ES-I3 (cell line): ENCODE measurements at regions not wholly inside any gene's neighbourhood (a gene's known extent, or its start where the extent isn't known, plus 50 kb on each side); places are given as distances from the start of the nearest gene placed in this dataset.

Source experiments
- H3K36me3 ChIP-seq: 2 replicates; pipeline ENCODE4 v1.6.1; 2013; ENCODE audit warnings: mild to moderate bottlenecking, low read length, control low read depth, moderate library complexity; ENCODE audit not compliant: insufficient read depth
- H3K4me1 ChIP-seq: 2 replicates; pipeline ENCODE4 v1.6.1; 2013; ENCODE audit warnings: mild to moderate bottlenecking, control low read depth, low read length; ENCODE audit not compliant: insufficient read depth
- H3K9ac ChIP-seq: 2 replicates; pipeline ENCODE4 v1.6.1; 2013; ENCODE audit warnings: low read depth, mild to moderate bottlenecking, low read length, moderate library complexity
- H3K9me3 ChIP-seq: 2 replicates; pipeline ENCODE4 v1.6.1; 2013; ENCODE audit warnings: mild to moderate bottlenecking, low read length, moderate library complexity; ENCODE audit not compliant: control insufficient read depth, insufficient read depth

DNA sequence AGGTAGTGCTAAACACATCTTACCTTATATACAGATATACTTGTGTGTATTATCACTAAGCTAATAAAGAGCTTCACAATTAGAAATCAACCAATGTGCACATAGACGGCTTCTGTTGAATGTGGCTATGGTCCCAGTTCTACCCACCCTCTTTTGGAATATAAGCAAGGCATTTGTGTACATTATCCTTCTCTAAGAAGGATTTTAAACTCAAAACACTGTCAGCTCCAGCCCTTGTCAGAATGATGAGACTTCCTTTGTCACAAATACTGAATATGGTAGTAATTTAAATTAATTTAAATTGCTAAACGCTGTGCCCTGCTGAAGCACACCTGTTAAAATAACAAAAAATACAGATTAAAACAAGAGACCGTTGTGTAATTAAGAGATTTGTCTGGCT, 107.9 kb upstream of the GRAMD2B start:
- Histone ChIP-seq H3K36me3 (no peaks in the 10 kb centered on the region), H3K4me1 (no peaks in the 10 kb centered on the region), H3K9ac (no peak overlapping the region), H3K9me3 (no peaks in the 10 kb centered on the region)

DNA sequence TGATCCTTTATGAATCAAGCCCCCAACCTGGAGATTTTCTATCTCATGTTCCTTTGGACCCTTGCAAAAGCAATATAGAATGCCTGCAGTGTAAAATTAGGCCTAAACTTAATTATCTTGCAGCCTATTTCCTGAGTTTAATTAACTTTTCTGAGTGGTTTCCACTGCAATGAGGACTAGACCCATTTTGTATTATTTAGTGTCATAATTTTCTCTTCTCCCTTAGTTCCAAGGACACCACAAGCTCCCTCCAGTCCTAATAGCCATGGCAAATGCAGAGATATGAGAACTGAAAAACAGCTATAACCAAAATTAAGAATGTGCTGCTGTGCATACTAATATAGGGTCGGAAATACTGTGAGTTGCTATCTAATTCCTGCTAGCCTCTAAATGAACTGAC, 90.9 kb upstream of the GRAMD2B start:
- Histone ChIP-seq H3K9me3 (no peaks in the 10 kb centered on the region), H3K9ac (no peak overlapping the region), H3K4me1 (no peaks in the 10 kb centered on the region), H3K36me3 (no peaks in the 10 kb centered on the region)

DNA sequence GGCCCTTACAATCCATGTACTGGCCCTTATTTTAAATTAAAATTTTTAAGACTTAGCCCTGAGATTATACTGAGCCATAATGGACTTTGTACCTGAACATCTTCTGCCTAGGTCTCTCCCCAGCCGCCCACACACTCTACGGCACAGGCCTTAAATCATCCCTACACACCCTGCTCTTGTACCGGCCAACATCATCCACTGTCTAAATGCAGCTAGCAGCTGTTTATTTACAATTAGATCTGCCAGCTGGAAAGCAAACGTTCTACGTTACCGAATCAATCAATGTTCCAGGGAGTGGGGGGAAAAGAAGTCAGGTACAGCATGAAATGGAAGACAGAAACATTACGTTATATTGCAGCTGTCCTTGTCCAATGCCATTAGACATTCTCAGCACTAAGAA, 88.4 kb upstream of the GRAMD2B start:
- no peaks in the 10 kb centered on the region; the same call in 1 of the 2 replicates for H3K4me1 ChIP-seq
- H3K36me3 ChIP-seq: no peaks in the 10 kb centered on the region
- H3K9me3 ChIP-seq: no peaks in the 10 kb centered on the region
- no peak overlapping the region for H3K9ac ChIP-seq

DNA sequence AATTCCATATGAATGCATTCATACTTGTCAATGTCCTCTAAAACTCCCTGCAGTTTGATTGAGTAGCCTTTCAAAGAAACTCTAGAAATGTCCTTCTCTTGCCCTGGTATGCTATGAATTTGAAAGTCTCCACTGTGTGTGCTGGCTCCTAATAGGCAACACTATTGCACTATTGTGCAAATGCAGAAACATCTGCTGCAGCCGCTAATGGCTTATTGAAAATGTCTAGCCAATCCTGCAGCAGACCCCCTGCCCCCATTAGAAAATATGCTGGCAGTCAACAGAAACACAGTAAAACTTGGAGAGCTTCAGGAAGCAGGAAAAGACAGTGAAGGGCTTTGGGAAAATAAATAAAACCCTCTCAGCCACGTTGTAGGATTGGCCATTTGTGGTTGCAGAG, 87.3 kb upstream of the GRAMD2B start:
- Histone ChIP-seq H3K36me3 (no peaks in the 10 kb centered on the region), H3K4me1 (no peaks in the 10 kb centered on the region; the same call in 1 of the 2 replicates), H3K9me3 (no peaks in the 10 kb centered on the region), H3K9ac (no peak overlapping the region)

DNA sequence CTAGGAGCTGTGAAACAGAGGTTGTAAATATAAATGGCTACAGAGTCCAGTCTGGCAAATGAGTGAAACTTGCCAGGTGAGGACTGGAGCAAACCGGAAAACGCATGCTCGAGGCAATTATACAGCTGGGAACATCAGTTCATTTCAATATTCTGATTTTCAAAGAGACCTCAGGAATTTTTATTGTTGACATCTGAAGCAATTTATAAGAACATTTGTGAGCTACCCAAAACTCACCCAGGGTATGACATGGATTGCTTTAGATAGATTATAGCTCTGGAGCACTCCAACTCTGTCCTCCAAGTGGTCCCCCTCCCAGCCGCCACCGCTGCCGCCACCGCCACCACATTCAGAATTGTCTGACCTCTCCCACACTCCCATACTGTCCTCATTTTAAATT, 84.6 kb upstream of the GRAMD2B start:
- Histone ChIP-seq H3K4me1 (no peaks in the 10 kb centered on the region; the same call in 1 of the 2 replicates), H3K36me3 (no peaks in the 10 kb centered on the region), H3K9ac (no peak overlapping the region), H3K9me3 (no peaks in the 10 kb centered on the region)

DNA sequence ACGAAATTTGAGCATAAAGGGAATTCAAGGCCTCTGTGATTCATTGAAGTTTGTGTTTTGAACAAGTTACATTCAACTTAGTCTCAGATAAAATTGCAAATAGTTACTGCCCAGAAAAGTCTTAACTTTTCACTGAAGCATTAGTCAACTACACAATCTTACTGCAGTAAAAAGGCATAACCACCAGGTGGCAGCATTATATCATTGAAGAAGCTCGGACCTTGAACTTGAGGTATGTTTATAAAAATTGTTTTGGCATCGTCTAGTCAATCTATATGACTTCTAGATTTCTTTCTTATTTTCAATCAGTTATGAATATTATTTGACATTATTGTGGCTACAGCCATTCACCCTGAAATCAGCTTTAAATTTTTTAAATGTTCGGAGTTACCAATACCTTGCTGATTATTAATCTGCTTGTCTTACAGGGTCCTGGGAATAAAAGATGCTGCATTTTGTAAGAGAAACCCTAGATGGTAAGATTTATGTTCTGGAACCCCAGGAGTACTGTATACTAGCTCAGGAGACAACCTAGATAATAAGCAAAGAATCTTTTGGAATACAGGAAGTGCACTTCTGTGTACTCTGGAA, 83.9 kb upstream of the GRAMD2B start:
- Histone ChIP-seq H3K9me3 (no peaks in the 10 kb centered on the region), H3K9ac (no peak overlapping the region), H3K4me1 (no peaks in the 10 kb centered on the region; the same call in 1 of the 2 replicates), H3K36me3 (no peaks in the 10 kb centered on the region)

DNA sequence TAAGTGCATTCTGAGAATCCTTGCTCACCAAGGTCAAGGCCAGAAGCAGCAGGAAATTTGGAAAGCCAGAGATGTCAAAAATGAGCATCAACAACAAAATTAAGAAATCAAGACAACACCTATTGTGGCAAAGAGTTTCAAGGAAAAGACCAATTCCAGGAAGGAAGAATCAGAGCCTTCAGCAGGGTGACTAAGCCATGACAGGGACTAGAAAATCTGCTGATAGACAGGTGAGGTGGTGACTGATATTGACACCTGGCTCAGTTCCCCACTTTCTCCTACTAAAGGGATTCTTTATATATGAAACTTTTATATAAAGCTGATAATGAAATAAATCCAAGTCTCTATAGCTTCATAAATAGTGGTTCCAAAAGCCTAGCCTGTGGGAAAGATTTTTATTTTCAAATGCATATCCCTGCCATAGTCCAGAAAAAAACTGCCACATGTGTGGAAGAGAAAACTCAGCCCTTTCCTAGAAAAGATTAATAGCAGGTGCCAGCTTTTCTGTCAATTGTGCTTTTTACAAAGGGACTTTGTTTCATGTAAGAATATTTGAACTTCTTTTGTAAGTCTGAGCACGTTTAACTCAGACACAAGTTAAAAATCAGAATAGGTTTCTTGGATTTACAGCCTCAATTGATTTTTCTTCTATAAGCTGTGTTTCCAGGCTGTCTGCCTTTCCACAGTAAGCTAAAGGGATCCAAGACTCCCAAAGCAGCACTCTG, 81.1 kb upstream of the GRAMD2B start:
- Histone ChIP-seq H3K9me3 (no peaks in the 10 kb centered on the region), H3K36me3 (no peaks in the 10 kb centered on the region), H3K9ac (no peak overlapping the region), H3K4me1 (no peaks in the 10 kb centered on the region; the same call in 1 of the 2 replicates)

DNA sequence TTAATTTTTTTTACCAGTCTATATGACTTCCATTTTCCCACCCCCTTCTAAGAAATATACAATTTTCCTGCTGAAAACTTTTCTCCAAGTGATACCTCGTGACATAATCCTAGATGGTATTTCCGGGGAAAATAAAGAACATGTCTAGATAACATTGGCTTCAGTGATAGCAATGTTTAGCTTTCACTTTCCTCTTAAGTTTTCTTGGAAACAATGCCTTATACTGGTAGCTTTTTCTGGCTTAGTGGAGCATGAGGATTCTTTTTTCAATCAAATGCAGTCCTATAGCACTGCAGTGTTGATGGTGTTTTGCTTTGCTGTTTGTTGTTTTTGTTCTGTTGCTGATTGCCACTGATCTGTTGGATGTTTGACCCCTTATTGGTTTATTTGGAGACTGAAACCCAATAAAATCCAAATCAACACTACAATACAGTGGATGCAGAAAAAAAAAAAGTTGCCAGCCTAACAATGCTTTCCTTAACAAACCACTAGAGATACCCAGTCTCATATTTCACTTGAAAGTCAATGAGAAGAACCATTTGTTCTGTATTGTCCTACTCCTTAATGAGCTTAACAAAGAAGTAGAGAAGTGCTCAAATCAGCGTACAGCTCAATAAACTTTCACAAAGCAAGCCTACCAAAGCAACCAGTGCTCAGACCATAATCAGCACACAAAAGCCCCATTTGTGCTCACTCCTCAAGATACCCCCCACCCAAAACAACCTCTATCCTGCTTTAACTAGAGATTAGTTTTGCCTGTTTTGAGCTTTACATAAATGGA, 74.2 kb upstream of the GRAMD2B start:
- H3K9ac ChIP-seq: no peak overlapping the region
- H3K36me3 ChIP-seq: no peaks in the 10 kb centered on the region

DNA sequence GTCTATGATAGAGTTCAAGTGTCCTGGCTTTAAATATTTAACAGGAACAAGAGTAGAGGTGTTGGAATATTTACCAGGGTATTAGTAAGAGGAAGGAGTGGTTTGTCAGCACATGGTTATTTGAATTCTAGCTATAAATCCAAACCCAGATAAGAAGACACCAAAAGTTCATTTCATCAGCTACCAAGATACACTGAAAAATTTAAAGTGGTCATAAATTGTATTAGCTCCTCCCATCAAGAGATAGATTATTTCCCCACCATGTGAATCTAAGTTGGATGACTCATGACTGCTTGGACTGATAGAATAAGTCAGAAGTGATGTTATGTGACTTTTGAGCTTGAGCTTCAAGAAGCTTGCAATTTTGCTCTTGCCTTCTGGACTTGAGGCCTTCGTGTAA, 72.1 kb upstream of the GRAMD2B start:
- H3K9ac ChIP-seq: no peak overlapping the region
- peaks cover 20% of the 10 kb centered on the region; the same call in 1 of the 2 replicates for H3K4me1 ChIP-seq

More for the DNA sequence above, 74.2 kb upstream of the GRAMD2B start:
- Histone ChIP-seq H3K4me1 (peaks cover 16% of the 10 kb centered on the region; the same call in 1 of the 2 replicates), H3K9me3 (no peaks in the 10 kb centered on the region)

DNA sequence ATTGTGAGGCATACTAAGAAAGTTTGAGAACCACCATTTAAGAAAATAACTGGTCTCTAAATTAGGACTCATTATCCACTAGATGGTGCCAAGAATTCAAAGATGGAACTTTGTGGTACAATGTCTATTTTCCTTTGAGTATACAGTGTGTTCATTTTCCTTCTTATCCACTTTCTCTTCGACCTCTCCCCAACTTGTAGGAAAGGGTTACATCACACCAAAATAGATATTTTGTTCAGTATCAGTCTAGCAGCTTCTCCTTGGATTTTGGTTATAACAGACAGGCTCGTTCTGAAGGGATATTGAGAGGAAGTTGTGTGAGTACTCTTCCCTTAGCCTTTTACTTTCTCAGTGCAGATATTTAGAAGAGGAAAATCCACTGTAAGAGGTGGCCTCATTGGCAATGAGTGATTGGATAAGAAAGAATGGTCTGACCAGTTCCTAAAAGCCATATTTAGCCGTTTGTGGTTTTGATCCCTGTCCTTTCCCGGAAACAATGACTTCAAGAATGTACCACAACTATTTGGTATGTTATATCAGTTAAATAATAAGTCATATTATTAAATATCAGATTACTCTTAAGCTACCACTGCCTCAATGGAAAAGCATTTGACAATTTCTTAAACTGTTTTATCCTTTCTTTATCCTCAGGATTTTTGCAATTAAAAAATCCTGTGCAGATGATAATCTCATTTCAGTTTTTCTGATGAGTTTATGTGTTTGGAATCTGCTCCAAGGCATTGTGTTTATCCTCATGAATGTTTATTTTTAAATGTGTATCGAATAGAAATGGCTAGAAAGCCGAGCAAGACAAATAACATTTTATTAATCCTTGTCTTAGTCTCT, 69.0 kb upstream of the GRAMD2B start:
- no peak overlapping the region for H3K9ac ChIP-seq
- no peaks in the 10 kb centered on the region for H3K36me3 ChIP-seq
- H3K4me1 ChIP-seq: peaks cover 7% of the 10 kb centered on the region; the same call in 1 of the 2 replicates

More for the DNA sequence above, 72.1 kb upstream of the GRAMD2B start:
- Histone ChIP-seq H3K36me3 (no peaks in the 10 kb centered on the region), H3K9me3 (no peaks in the 10 kb centered on the region)

DNA sequence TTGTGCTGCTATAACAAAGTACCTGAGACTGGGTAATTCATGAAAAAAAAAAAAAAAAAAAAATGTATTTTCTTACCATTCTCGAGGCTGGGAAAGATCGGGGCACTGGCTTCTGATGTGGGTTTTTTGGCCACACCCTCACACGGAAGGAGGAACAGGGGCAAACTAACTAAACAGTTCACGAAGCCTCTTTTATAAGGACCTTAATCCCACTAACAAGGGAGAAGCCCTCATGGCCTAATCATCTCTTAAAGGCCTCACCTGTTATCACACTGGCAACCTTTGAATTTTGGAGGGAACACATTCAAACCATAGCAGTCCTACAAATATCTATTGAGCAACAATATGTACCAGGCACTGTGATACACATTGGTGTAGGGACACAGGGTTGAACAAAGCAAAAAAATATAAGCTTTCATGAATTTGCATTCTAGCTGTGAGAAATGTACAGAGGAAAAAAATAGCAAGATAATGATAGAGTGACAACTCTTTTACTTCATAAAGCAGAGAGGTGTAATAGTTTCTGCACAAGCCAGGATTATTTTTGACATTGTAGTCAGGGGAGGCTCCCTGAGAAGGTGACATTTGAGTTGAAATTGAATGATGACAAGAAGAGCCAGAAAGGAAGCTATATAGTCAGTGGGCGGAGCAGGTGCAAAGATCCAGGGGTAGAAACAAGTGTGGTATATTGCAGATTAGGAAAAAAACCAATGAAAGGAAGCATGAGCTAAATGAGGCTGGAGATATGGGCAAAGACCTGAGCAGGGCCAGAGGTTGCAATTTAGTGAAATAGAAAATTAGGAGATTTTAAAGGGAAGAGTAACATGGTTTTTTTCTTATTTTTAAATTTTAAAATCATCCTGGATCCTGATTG, 68.1 kb upstream of the GRAMD2B start:
- Histone ChIP-seq H3K9me3 (no peaks in the 10 kb centered on the region), H3K4me1 (peaks cover 5% of the 10 kb centered on the region; the same call in 1 of the 2 replicates), H3K36me3 (no peaks in the 10 kb centered on the region), H3K9ac (no peak overlapping the region)

More for the DNA sequence above, 69.0 kb upstream of the GRAMD2B start:
- no peaks in the 10 kb centered on the region for H3K9me3 ChIP-seq

DNA sequence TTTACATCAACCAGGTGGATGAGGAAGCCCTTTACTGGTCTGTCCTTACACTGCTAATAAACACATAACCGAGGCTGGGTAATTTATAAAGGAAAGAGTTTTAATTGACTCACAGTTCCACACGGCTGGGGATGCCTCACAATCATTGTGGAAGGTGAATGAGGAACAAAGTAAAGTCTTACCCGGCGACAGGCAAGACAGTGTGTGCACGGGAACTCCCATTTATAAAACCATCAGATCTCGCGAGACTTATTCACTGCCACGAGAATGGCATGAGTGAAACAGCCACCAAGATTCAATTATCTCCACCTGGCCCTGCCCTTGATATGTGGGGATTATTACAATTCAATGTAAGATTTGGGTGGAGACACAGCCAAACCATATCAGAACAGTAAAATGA, 67.3 kb upstream of the GRAMD2B start:
- Histone ChIP-seq H3K36me3 (no peaks in the 10 kb centered on the region), H3K9me3 (no peaks in the 10 kb centered on the region), H3K4me1 (peaks cover 5% of the 10 kb centered on the region; the same call in 1 of the 2 replicates), H3K9ac (no peak overlapping the region)

DNA sequence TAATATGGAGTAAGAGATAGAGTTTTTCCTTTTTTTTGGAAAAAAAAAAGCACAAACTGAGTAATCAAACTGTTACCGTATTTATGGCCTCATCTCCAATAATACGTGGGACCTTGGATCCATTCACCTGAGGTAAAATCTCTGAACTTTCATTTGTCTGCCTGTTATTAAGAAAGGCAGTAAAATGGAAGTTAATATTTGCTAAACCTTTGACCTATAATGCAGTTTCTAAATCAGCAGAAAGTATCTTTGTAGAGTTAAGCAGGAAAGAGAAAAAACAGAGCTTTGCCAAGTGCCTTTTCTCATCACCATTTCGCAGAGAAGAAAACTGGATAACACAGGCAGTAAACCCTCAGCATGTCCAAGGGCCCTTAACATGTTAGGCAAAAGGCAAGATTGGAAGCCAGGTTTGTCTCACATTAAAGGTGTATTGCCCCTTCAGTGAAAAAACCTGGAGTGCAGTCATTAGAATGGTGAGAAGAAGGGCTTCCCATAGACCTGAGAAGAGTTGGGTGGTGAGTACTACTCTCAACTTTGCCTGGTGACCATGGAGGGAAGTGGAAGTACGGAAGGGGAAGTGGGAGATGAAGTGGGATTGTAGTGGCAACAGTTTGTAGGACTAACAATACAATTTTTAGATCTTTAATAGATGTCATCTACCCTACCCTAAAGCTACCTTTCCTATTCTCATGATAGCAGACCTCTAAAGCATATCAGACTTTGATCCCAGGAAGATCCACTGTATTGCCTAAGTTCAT, 65.4 kb upstream of the GRAMD2B start:
- no peaks in the 10 kb centered on the region for H3K9me3 ChIP-seq
- peaks cover 5% of the 10 kb centered on the region; the same call in 1 of the 2 replicates for H3K4me1 ChIP-seq
- H3K9ac ChIP-seq: no peak overlapping the region
- H3K36me3 ChIP-seq: no peaks in the 10 kb centered on the region
